K562 (cell line): ENCODE measurements at regions not wholly inside any gene's neighbourhood (a gene's known extent, or its start where the extent isn't known, plus 50 kb on each side); places are given as distances from the start of the nearest gene placed in this dataset.

ENCODE experiments used
- ATAC-seq: fragments of 200-7000 bp; cut with Tn5 transposase; 3 replicates; pipeline ENCODE4 v1.9.1; 2020; ENCODE audit warnings: moderate library complexity
- BruUV-seq: library from RNA; stranded (reverse); fragments of 400-500 nt; replicated peaks from 2 replicates; lab custom pipeline; 2021; lab: Mats Ljungman, UMichigan
- CTCF ChIA-PET: fragments of 300-600 bp; formaldehyde crosslinking; extraction: SDS; loops from one replicate; lab custom pipeline; 2021; ENCODE audit warnings: low intra/inter-chr PET ratio; lab: Yijun Ruan, JAX
- POLR2A ChIA-PET: fragments of 300-600, 350-650 bp; sonication (Branson Sonifier 250); formaldehyde crosslinking; extraction: SDS; loops from one replicate; lab custom pipeline; 2021; ENCODE audit warnings: antibody characterized with exemption, inconsistent platforms; lab: Yijun Ruan, JAX
- DNase-seq, 4 experiments: peaks; one replicate each; pipeline versions ENCODE4 v3.0.0 to v3.0.0-alpha.2; 2011 to 2018; ENCODE audit warnings: low spot score in 3 of 4, mixed read lengths in 3 of 4; ENCODE audit errors: extremely low read depth in 1 of 4
- FAIRE-seq: peaks from 2 replicates; lab custom pipeline; 2011; peaks lifted over from hg19 to GRCh38; lab: Jason Lieb, UNC
- H2AFZ ChIP-seq: 2 replicates; pipeline ENCODE4 v1.6.0; 2011; ENCODE audit warnings: low read depth, low read length, control low read depth, inconsistent platforms
- H3K27ac ChIP-seq: fragments of 200-600 bp; 3 replicates; pipeline ENCODE4 v1.8.0; 2011; ENCODE audit warnings: low read depth, mild to moderate bottlenecking, control low read depth, inconsistent platforms, low read length, moderate library complexity, mixed read lengths; ENCODE audit errors: extremely low read depth
- H3K27me3 ChIP-seq, 2 experiments: fragments of 300-600 bp in 1 of 2; 2 replicates in 1 of 2; 3 replicates in 1 of 2; pipeline versions ENCODE4 v1.6.0 to v1.8.0; 2011; ENCODE audit warnings: inconsistent platforms in 2 of 2, low read length in 2 of 2, mild to moderate bottlenecking in 1 of 2, mixed read lengths in 1 of 2, moderate library complexity in 1 of 2; ENCODE audit not compliant: control insufficient read depth in 2 of 2, insufficient read depth in 2 of 2
- H3K36me3 ChIP-seq: fragments of 300-600 bp; 3 replicates; pipeline ENCODE4 v1.8.0; 2011; ENCODE audit warnings: mild to moderate bottlenecking, low read length, inconsistent platforms; ENCODE audit not compliant: control insufficient read depth, insufficient read depth
- H3K4me1 ChIP-seq, 2 experiments: fragments of 200-600 bp in 1 of 2; replicated peaks in 1 of 2; 2 replicates in 1 of 2; 3 replicates in 1 of 2; pipeline versions ENCODE4 v1.5.1 to v1.8.0; 2011; ENCODE audit warnings: inconsistent platforms in 2 of 2, low read length in 2 of 2, mild to moderate bottlenecking in 1 of 2, mixed read lengths in 1 of 2, moderate library complexity in 1 of 2; ENCODE audit not compliant: control insufficient read depth in 2 of 2, insufficient read depth in 2 of 2
- H3K4me2 ChIP-seq: 2 replicates; pipeline ENCODE4 v1.6.1; 2011; ENCODE audit warnings: low read length, control low read depth, inconsistent platforms, mixed read lengths; ENCODE audit not compliant: insufficient read depth
- H3K4me3 ChIP-seq: fragments of 200-600 bp; sonication (generic), shearing (Covaris generic); 2 replicates; pipeline ENCODE4 v1.5.1; 2016; ENCODE audit warnings: control low read depth, inconsistent platforms
- H3K79me2 ChIP-seq: fragments of 200-600 bp; 3 replicates; pipeline ENCODE4 v1.8.0; 2011; ENCODE audit warnings: low read length, inconsistent platforms; ENCODE audit not compliant: control insufficient read depth, insufficient read depth
- H3K9ac ChIP-seq, 2 experiments: 2 replicates each; pipeline versions ENCODE4 v1.6.0 to v1.6.1; 2011; ENCODE audit warnings: low read depth in 2 of 2, low read length in 2 of 2, control low read depth in 1 of 2, inconsistent platforms in 1 of 2, mild to moderate bottlenecking in 1 of 2, mixed read lengths in 1 of 2; ENCODE audit not compliant: insufficient read depth in 1 of 2
- H3K9me1 ChIP-seq: one replicate; pipeline ENCODE4 v1.6.0; 2011; ENCODE audit warnings: inconsistent platforms, mild to moderate bottlenecking, low read length, moderate library complexity; ENCODE audit not compliant: control insufficient read depth, insufficient read depth
- H3K9me3 ChIP-seq: replicated peaks from 2 replicates; pipeline ENCODE4 v1.5.1; 2011; ENCODE audit warnings: low read depth, low read length, inconsistent platforms; ENCODE audit not compliant: control insufficient read depth, insufficient read depth
- H4K20me1 ChIP-seq: replicated peaks from 2 replicates; pipeline ENCODE4 v1.6.1; 2011; ENCODE audit warnings: low read length, inconsistent platforms, mixed read lengths; ENCODE audit not compliant: control insufficient read depth, insufficient read depth
- ARHGAP35 ChIP-seq: fragments of 450-650 bp; IDR thresholded peaks from 2 replicates; pipeline ENCODE4 v1.6.1; 2018; ENCODE audit not compliant: partially characterized antibody
- ARNT ChIP-seq, 2 experiments: fragments of 450-650 bp; IDR thresholded peaks; 2 replicates each; pipeline ENCODE4 v1.6.1; 2016; ENCODE audit warnings: mild to moderate bottlenecking in 1 of 2
- CBX1 ChIP-seq: sonication (generic); IDR thresholded peaks from 2 replicates; pipeline ENCODE4 v1.6.1; 2016; ENCODE audit warnings: antibody characterized with exemption, low read depth, mild to moderate bottlenecking
- FOSL1 ChIP-seq: fragments of 200-800 bp; sonication (Bioruptor generic); conservative IDR thresholded peaks from 2 replicates; pipeline ENCODE4 v1.6.1; 2016; ENCODE audit warnings: missing genetic modification characterization, missing compliant biosample characterization
- FOXJ2 ChIP-seq: fragments of 200-800 bp; sonication (Bioruptor generic); IDR thresholded peaks from 2 replicates; pipeline ENCODE4 v1.6.1; 2016; ENCODE audit warnings: missing genetic modification characterization, missing compliant biosample characterization
- GABPA ChIP-seq: fragments of 200-800 bp; sonication (Bioruptor generic); conservative IDR thresholded peaks from 2 replicates; pipeline ENCODE4 v1.6.1; 2016; ENCODE audit warnings: low read depth, missing genetic modification characterization, missing compliant biosample characterization
- GATA2 ChIP-seq: sonication (generic); formaldehyde crosslinking; IDR thresholded peaks from 2 replicates; pipeline ENCODE4 v1.4.0; 2020; ENCODE audit warnings: mild to moderate bottlenecking, missing genetic modification reagents
- IFI16 ChIP-seq: fragments of 250-450 bp; sonication (Bioruptor Pico); IDR thresholded peaks from 2 replicates; pipeline ENCODE4 v2.1.2; 2022; ENCODE audit warnings: mild to moderate bottlenecking, inconsistent platforms
- KLF13 ChIP-seq: fragments of 450-650 bp; IDR thresholded peaks from 2 replicates; pipeline ENCODE4 v1.6.1; 2016; ENCODE audit warnings: missing genetic modification characterization, low read depth, mild to moderate bottlenecking, missing compliant biosample characterization, moderate library complexity, borderline replicate concordance
- MAX ChIP-seq: sonication (generic); formaldehyde crosslinking; IDR thresholded peaks from 2 replicates; pipeline ENCODE4 v1.9.0; 2022; ENCODE audit warnings: mild to moderate bottlenecking, missing genetic modification reagents
- PHB2 ChIP-seq: fragments of 450-650 bp; IDR thresholded peaks from 2 replicates; pipeline ENCODE4 v1.6.1; 2017; ENCODE audit warnings: low read depth
- RAD51 ChIP-seq: fragments of 450-650 bp; IDR thresholded peaks from 2 replicates; pipeline ENCODE4 v1.7.1; 2016; ENCODE audit warnings: low read depth, mild to moderate bottlenecking, borderline replicate concordance
- SMAD2 ChIP-seq: fragments of 150-350 bp; IDR thresholded peaks from 2 replicates; pipeline ENCODE4 v1.6.1; 2014; ENCODE audit warnings: low read depth, mild to moderate bottlenecking, low read length
- TEAD2 ChIP-seq: fragments of 450-650 bp; IDR thresholded peaks from 2 replicates; pipeline ENCODE4 v1.6.1; 2016; ENCODE audit warnings: missing genetic modification characterization, control low read depth, missing compliant biosample characterization
- THAP12 ChIP-seq: fragments of 250-450 bp; sonication (Bioruptor Pico); IDR thresholded peaks from 2 replicates; pipeline ENCODE4 v1.9.0; 2021; ENCODE audit warnings: mild to moderate bottlenecking, inconsistent platforms
- USF2 ChIP-seq: sonication (generic); formaldehyde crosslinking; IDR thresholded peaks from 2 replicates; pipeline ENCODE4 v1.5.0; 2020; ENCODE audit warnings: missing genetic modification reagents
- ZNF165 ChIP-seq: fragments of 250-450 bp; sonication (Bioruptor Pico); IDR thresholded peaks from 2 replicates; pipeline ENCODE4 v1.4.0; 2020; ENCODE audit warnings: borderline replicate concordance
- ZNF184 ChIP-seq: sonication (generic); formaldehyde crosslinking; IDR thresholded peaks from 2 replicates; pipeline ENCODE4 v1.5.0; 2020; ENCODE audit warnings: missing genetic modification reagents
- ZNF3 ChIP-seq: fragments of 250-450 bp; sonication (Bioruptor Pico); IDR thresholded peaks from 2 replicates; pipeline ENCODE4 v1.5.0; 2021; ENCODE audit warnings: mild to moderate bottlenecking, moderate library complexity
- ZNF507 ChIP-seq: conservative IDR thresholded peaks from 2 replicates; pipeline ENCODE4 v1.6.1; 2017; ENCODE audit warnings: missing genetic modification characterization, missing compliant biosample characterization
- WGBS: fragments of 100-300 bp; shearing (Covaris generic); methylation state at CpG from one replicate; pipeline ENCODE4 v1.1.6; 2016; ENCODE audit warnings: low coverage, mixed read lengths; ENCODE audit not compliant: insufficient coverage; ENCODE audit errors: missing lambda C conversion rate; 5-methylcytosine and 5-hydroxymethylcytosine counted together
- in situ Hi-C: fragments of 300-500 bp; cut with MboI; formaldehyde crosslinking; loops from 4 replicates; pipeline ENCODE4 v1.15.0; 2018; ENCODE audit warnings: inconsistent platforms, mixed read lengths
- intact Hi-C: fragments of 100-400 bp; cut with micrococcal nuclease; formaldehyde crosslinking; loops from 2 replicates; pipeline ENCODE4 v1.14.2; 2022

DNA sequence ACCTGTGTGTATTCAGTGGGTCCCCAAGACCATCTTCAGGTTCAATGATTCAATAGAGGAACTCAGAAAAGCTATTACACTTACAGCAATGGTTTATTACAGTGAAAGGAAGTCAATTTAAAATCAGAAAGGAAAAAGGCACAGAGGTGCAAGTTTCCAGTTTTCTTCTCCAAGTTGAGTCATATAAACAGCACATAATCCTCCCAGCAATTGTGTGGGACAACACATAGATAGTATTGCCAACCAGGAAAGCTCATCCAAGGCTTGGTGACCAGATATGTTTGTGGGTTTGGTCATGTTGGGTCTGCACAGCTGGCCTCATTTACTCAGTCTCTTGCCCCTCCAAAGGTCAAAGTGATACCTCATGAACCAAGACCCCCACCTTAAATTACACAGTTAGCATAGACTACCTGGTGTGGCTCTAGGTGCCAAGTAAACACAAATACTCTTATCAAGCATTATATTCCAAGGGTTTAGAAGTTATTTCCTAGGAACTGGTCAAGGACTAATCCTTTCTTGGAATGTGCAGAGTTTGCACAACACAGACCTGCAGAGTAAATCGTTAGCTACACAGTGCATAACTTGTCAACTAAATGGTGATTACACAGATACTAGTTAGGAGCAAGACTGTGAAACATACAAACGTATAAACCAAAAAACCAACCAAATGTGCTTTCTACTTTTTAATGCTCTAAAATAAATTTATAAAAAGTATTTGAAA is 777.3 kb downstream of the PCDH18 start:
- POLR2A ChIA-PET = no interaction called here
- CTCF ChIA-PET = no interaction called here
- intact Hi-C loops = no loop called here
- no TSS peak for BruUV-seq
- Histone ChIP-seq H3K36me3 (no peaks in the 10 kb centered on the region), H3K27me3 (no peaks in the 10 kb centered on the region), H3K9ac (no peak overlapping the region), H3K9me1 (no peaks in the 10 kb centered on the region), H3K9me3 (no peaks in the 10 kb centered on the region), H2AFZ (no peak overlapping the region), H4K20me1 (no peaks in the 10 kb centered on the region), H3K79me2 (no peaks in the 10 kb centered on the region), H3K27ac (no peak overlapping the region)
- no peak for DNase-seq
- no peak for ATAC-seq
- no peak for FAIRE-seq
- TF ChIP-seq RAD51 (no peak), USF2 (CRISPR knock-in tag) (no peak), ZNF165 (no peak), SMAD2 (no peak), FOXJ2 (tag) (no peak), CBX1 (no peak), THAP12 (CRISPR knock-in tag) (no peak), GATA2 (CRISPR knock-in tag) (no peak), FOSL1 (no peak), ZNF3 (CRISPR knock-in tag) (no peak), KLF13 (tag) (no peak), MAX (CRISPR knock-in tag) (no peak), ARNT (IDR thresholded peaks at IDR 0.05) (no peak), ARHGAP35 (no peak), ZNF184 (CRISPR knock-in tag) (no peak), PHB2 (no peak), GABPA (tag) (no peak), TEAD2 (tag) (no peak), ZNF507 (tag) (no peak), IFI16 (CRISPR knock-in tag) (no peak)
- TF ChIP-seq, all 486 proteins: peak for 0
- no peak overlapping the region for H3K4me3 ChIP-seq
- in situ Hi-C loops = no loop called here
- H3K4me2 ChIP-seq = no peak overlapping the region
- 0% methylated on average over 2 of the region's 2 CpGs for WGBS
- no peaks in the 10 kb centered on the region for H3K4me1 ChIP-seq
